Trophoblast cell (in vitro differentiated cells and primary cell): ENCODE measurements at regions not wholly inside any gene's neighbourhood (a gene's known extent, or its start where the extent isn't known, plus 50 kb on each side); places are given as distances from the start of the nearest gene placed in this dataset.

Source experiments
- DNase-seq, 2 donors: peaks; one replicate each; pipeline ENCODE4 v3.0.0-alpha.2; 2016
- H2AFZ ChIP-seq: 2 replicates; pipeline ENCODE4 v1.6.1; 2013; ENCODE audit warnings: low read length, moderate library complexity, mild to moderate bottlenecking; ENCODE audit not compliant: insufficient read depth, poor library complexity
- H2AK5ac ChIP-seq: 2 replicates; pipeline ENCODE4 v1.6.1; 2013; ENCODE audit warnings: mild to moderate bottlenecking, low read length
- H2BK120ac ChIP-seq: 2 replicates; pipeline ENCODE4 v1.6.1; 2013; ENCODE audit warnings: low read length, mild to moderate bottlenecking, moderate library complexity; ENCODE audit not compliant: insufficient read depth, poor library complexity
- H2BK12ac ChIP-seq: 2 replicates; pipeline ENCODE4 v1.6.1; 2013; ENCODE audit warnings: mild to moderate bottlenecking, low read length, moderate library complexity
- H2BK5ac ChIP-seq: 2 replicates; pipeline ENCODE4 v1.6.1; 2013; ENCODE audit warnings: low read length, low read depth, moderate library complexity, mild to moderate bottlenecking; ENCODE audit not compliant: poor library complexity
- H3K14ac ChIP-seq: 2 replicates; pipeline ENCODE4 v1.6.1; 2013; ENCODE audit warnings: mild to moderate bottlenecking, low read length
- H3K18ac ChIP-seq: 2 replicates; pipeline ENCODE4 v1.6.1; 2013; ENCODE audit warnings: mild to moderate bottlenecking, low read length
- H3K23ac ChIP-seq: 2 replicates; pipeline ENCODE4 v1.6.1; 2013; ENCODE audit warnings: low read length
- H3K27ac ChIP-seq: 2 replicates; pipeline ENCODE4 v1.5.1; 2013; ENCODE audit warnings: low read depth, mild to moderate bottlenecking, inconsistent platforms, low read length, moderate library complexity
- H3K27me3 ChIP-seq: 2 replicates; pipeline ENCODE4 v1.6.1; 2013; ENCODE audit warnings: inconsistent platforms, mild to moderate bottlenecking, low read length, moderate library complexity; ENCODE audit not compliant: insufficient read depth
- H3K36me3 ChIP-seq, 2 experiments: 1 replicate in 1 of 2; 2 replicates in 1 of 2; pipeline ENCODE4 v1.6.1; 2013; ENCODE audit warnings: low read length in 2 of 2, mild to moderate bottlenecking in 2 of 2, moderate library complexity in 1 of 2; ENCODE audit not compliant: insufficient read depth in 2 of 2, control insufficient read depth in 1 of 2
- H3K4ac ChIP-seq: 2 replicates; pipeline ENCODE4 v1.6.1; 2013; ENCODE audit warnings: low read depth, mild to moderate bottlenecking, low read length, moderate library complexity
- H3K4me1 ChIP-seq, 2 experiments: 1 replicate in 1 of 2; 2 replicates in 1 of 2; pipeline ENCODE4 v1.6.1; 2013; ENCODE audit warnings: low read length in 2 of 2, mild to moderate bottlenecking in 2 of 2, moderate library complexity in 1 of 2; ENCODE audit not compliant: insufficient read depth in 2 of 2, control insufficient read depth in 1 of 2
- H3K4me2 ChIP-seq: 2 replicates; pipeline ENCODE4 v1.6.1; 2013; ENCODE audit warnings: inconsistent platforms, mild to moderate bottlenecking, low read length, moderate library complexity
- H3K4me3 ChIP-seq: 2 replicates; pipeline ENCODE4 v1.5.1; 2013; ENCODE audit warnings: mild to moderate bottlenecking, low read depth, low read length, inconsistent platforms
- H3K79me1 ChIP-seq: one replicate; pipeline ENCODE4 v1.6.1; 2013; ENCODE audit warnings: low read length
- H3K79me2 ChIP-seq: 2 replicates; pipeline ENCODE4 v1.6.1; 2013; ENCODE audit warnings: low read length, mild to moderate bottlenecking; ENCODE audit not compliant: control insufficient read depth, insufficient read depth, poor library complexity
- H3K9ac ChIP-seq: 2 replicates; pipeline ENCODE4 v1.6.1; 2013; ENCODE audit warnings: mild to moderate bottlenecking, low read length
- H3K9me3 ChIP-seq: 2 replicates; pipeline ENCODE4 v1.6.1; 2013; ENCODE audit warnings: low read depth, mild to moderate bottlenecking, control low read depth, inconsistent platforms, low read length; ENCODE audit not compliant: insufficient read depth
- H4K12ac ChIP-seq: 2 replicates; pipeline ENCODE4 v1.6.1; 2013; ENCODE audit warnings: low read depth, mild to moderate bottlenecking, low read length, moderate library complexity
- H4K8ac ChIP-seq: 2 replicates; pipeline ENCODE4 v1.6.1; 2013; ENCODE audit warnings: low read depth, mild to moderate bottlenecking, low read length, moderate library complexity
- H4K91ac ChIP-seq: one replicate; pipeline ENCODE4 v1.6.1; 2013; ENCODE audit warnings: low read depth, mild to moderate bottlenecking, low read length, moderate library complexity
- WGBS: extraction: QIAGEN DNeasy Blood & Tissue Kit; methylation state at CpG from one replicate; pipeline ENCODE4 v1.1.7; 2013; ENCODE audit warnings: missing lambda C conversion rate; ENCODE audit not compliant: insufficient read length, insufficient coverage; ENCODE audit errors: extremely low coverage; 5-methylcytosine and 5-hydroxymethylcytosine counted together

DNA sequence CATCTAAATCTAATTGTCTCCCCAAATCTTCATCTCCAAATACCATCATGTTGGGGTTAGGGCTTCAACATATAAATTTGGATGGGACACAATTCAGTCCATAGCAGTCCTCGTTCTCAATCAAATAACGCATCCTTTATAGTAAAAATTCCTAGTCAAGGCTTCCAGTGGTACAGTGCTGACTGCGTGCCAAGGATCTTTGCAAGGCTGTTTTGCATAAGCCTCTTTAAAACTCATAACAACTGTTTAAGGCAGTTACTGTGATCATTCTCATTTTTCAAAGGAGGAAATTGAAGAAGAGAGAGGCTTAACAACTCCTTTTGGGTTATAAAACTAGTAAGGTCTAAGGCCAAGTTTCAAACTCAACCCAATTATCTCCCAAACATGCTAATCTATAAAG is 666.9 kb downstream of the NYAP2 start:
- Histone ChIP-seq H2AK5ac (no peak overlapping the region), H2BK5ac (no peak overlapping the region), H3K4me3 (no peak overlapping the region), H4K91ac (no peak overlapping the region), H3K27me3 (no peaks in the 10 kb centered on the region), H3K79me1 (no peaks in the 10 kb centered on the region), H3K79me2 (no peaks in the 10 kb centered on the region), H4K8ac (no peak overlapping the region), H3K9me3 (no peaks in the 10 kb centered on the region), H3K4ac (no peak overlapping the region), H3K4me1 (no peaks in the 10 kb centered on the region), H2AFZ (no peak overlapping the region), H3K18ac (no peak overlapping the region), H2BK12ac (no peak overlapping the region), H3K27ac (no peak overlapping the region), H4K12ac (no peak overlapping the region), H3K23ac (no peak overlapping the region), H3K4me2 (no peak overlapping the region), H3K36me3 (no peaks in the 10 kb centered on the region), H3K14ac (no peak overlapping the region), H3K9ac (no peak overlapping the region), H2BK120ac (no peak overlapping the region)
- DNase-seq, result no peak
- no CpG with 5 or more reads among the region's 3 CpGs for whole genome bisulfite sequencing

DNA sequence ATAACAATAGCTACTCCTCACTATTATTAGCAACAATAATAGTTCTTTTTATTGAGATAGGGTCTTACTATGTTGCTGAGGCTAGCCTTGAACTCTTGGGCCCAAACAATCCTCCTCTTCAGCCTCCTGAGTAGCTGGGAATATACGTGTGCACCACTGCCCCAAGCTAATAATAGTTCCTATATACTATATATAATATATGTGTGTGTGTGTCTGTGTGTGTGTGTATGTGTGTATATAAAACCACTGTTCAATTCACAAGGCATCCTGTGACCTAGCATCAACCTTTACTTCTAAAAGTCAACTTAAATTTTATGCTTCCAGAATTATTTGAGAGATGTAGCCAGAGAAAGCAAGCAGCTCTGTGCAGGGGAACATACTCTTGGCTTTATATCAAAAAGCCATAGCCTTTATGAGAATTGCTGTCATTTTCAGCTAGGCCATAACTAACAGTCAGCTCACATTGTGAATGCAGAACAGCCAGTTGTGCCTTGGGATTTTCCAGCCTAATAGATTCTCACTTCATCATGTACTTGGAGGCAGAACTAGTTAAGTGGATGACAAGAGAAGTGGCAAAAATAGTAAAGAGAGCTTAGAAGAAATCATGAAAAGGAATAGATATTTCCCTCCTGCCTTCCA is 665.5 kb downstream of the NYAP2 start:
- H3K4me3 ChIP-seq, result no peak overlapping the region
- H3K27ac ChIP-seq, result no peak overlapping the region
- no peak overlapping the region for H2BK12ac ChIP-seq
- DNase-seq, result no peak
- H3K9me3 ChIP-seq, result no peaks in the 10 kb centered on the region
- H3K23ac ChIP-seq, result no peak overlapping the region
- H3K9ac ChIP-seq, result no peak overlapping the region
- H2AK5ac ChIP-seq, result no peak overlapping the region
- no CpG with 5 or more reads among the region's 1 CpG for WGBS
- H3K36me3 ChIP-seq, result no peaks in the 10 kb centered on the region
- H4K12ac ChIP-seq, result no peak overlapping the region
- H3K4ac ChIP-seq, result no peak overlapping the region
- no peaks in the 10 kb centered on the region for H3K79me1 ChIP-seq
- H3K4me2 ChIP-seq, result no peak overlapping the region
- H3K27me3 ChIP-seq, result no peaks in the 10 kb centered on the region
- no peaks in the 10 kb centered on the region for H3K79me2 ChIP-seq
- no peak overlapping the region for H4K8ac ChIP-seq
- H4K91ac ChIP-seq, result no peak overlapping the region
- H3K18ac ChIP-seq, result no peak overlapping the region
- no peak overlapping the region for H2BK120ac ChIP-seq
- no peak overlapping the region for H2AFZ ChIP-seq
- H3K4me1 ChIP-seq, result no peaks in the 10 kb centered on the region
- no peak overlapping the region for H2BK5ac ChIP-seq
- H3K14ac ChIP-seq, result no peak overlapping the region

DNA sequence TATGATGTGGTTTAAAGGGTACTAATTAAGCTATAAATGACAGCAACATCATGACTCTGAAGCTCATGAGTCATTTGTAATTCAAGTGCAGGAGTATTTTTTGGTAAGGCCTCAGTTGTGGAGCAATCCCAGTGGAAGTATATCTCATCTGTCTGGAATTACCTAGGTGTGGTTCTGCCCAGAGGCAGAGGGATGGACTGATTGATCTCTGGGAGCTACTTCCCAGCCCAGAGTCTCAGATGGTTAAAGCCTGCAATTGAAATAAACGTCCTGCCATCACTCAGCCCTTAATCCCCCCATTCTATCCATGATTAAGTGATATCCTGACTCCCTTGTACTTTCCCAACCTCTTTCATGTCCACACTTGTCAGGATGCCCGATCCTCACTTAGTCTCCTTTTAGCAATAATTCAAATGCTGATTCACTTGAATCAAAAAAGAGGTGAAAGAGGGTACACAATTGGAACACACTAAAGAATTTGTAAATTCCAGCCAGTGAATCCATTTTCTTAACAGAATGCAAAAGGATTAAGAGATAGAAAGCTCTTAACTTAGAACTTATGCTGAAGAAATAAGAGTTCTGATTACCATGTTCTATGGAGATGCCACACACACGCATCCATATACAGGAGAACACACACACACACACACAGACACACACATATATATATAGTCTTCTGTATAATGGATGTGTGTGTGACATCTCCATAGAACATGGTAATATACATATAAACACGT is 664.4 kb downstream of the NYAP2 start:
- no peak overlapping the region for H3K27ac ChIP-seq
- H3K14ac ChIP-seq, result no peak overlapping the region
- H3K4me1 ChIP-seq, result no peaks in the 10 kb centered on the region
- no peak overlapping the region for H4K12ac ChIP-seq
- DNase-seq, result no peak
- H3K27me3 ChIP-seq, result no peaks in the 10 kb centered on the region
- H2BK12ac ChIP-seq, result no peak overlapping the region
- no peak overlapping the region for H4K91ac ChIP-seq
- no CpG with 5 or more reads among the region's 4 CpGs for WGBS
- H2AFZ ChIP-seq, result no peak overlapping the region
- no peak overlapping the region for H3K4me2 ChIP-seq
- H4K8ac ChIP-seq, result no peak overlapping the region
- no peak overlapping the region for H3K4ac ChIP-seq
- no peak overlapping the region for H2BK5ac ChIP-seq
- no peak overlapping the region for H2BK120ac ChIP-seq
- H3K36me3 ChIP-seq, result no peaks in the 10 kb centered on the region
- H3K23ac ChIP-seq, result no peak overlapping the region
- no peaks in the 10 kb centered on the region for H3K79me1 ChIP-seq
- H3K18ac ChIP-seq, result no peak overlapping the region
- no peak overlapping the region for H3K4me3 ChIP-seq
- no peaks in the 10 kb centered on the region for H3K9me3 ChIP-seq
- no peak overlapping the region for H3K9ac ChIP-seq
- no peak overlapping the region for H2AK5ac ChIP-seq
- H3K79me2 ChIP-seq, result no peaks in the 10 kb centered on the region

DNA sequence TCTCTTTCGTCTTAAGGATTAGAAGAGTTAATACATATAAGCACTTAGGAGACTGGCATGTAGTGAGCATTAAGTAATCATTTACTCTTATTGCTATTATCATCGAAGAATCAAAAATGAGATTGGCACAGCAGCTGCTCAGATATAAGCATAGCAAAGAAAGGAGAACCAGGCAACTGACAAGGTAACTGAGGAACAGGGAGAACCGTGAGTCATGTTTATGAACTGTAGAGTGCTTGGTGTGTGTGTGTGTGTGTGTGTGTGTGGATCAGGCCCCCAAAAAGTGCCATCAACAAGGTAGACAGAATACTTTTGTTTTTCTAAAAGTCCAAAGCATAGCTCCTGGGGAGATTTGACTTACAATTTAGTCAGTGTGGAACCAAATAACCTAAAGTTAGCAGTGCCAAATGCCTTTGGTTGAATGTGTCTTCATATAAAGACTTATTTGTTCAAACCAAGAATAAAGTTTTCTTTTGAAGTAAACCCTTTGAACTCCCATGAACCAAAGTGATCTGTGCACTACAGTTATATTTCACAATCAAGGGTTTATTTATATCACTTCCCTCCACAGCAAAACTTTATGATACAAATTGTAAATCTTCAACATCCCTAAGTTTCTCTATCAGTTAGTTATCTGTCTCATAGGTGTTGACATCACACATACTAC is 660.6 kb downstream of the NYAP2 start:
- Histone ChIP-seq H2BK5ac (no peak overlapping the region), H2AK5ac (no peak overlapping the region), H3K4me3 (no peak overlapping the region), H3K79me2 (no peaks in the 10 kb centered on the region), H3K14ac (no peak overlapping the region), H3K18ac (no peak overlapping the region), H3K27me3 (no peaks in the 10 kb centered on the region), H4K91ac (no peak overlapping the region), H3K9ac (no peak overlapping the region), H3K9me3 (no peaks in the 10 kb centered on the region), H3K23ac (no peak overlapping the region), H4K12ac (no peak overlapping the region), H3K79me1 (no peaks in the 10 kb centered on the region), H3K4me1 (no peaks in the 10 kb centered on the region), H2BK120ac (no peak overlapping the region), H2AFZ (no peak overlapping the region), H3K36me3 (no peaks in the 10 kb centered on the region), H3K27ac (no peak overlapping the region), H4K8ac (no peak overlapping the region), H2BK12ac (no peak overlapping the region), H3K4ac (no peak overlapping the region), H3K4me2 (no peak overlapping the region)
- DNase-seq, result no peak
- no CpG with 5 or more reads among the region's 3 CpGs for WGBS
